NT2/D1 (cell line): ENCODE measurements at regions not wholly inside any gene's neighbourhood (a gene's known extent, or its start where the extent isn't known, plus 50 kb on each side); places are given as distances from the start of the nearest gene placed in this dataset.

Experiments used
- DNase-seq: peaks from one replicate; pipeline ENCODE4 v3.0.0-alpha.2; 2011; ENCODE audit warnings: low read depth, low spot score
- H3K27me3 ChIP-seq: 2 replicates; pipeline ENCODE4 v1.6.0; 2011; ENCODE audit warnings: mild to moderate bottlenecking; ENCODE audit not compliant: insufficient read length, insufficient read depth
- H3K36me3 ChIP-seq: 2 replicates; pipeline ENCODE4 v1.6.1; 2011; ENCODE audit warnings: mild to moderate bottlenecking, low read length, mixed read lengths; ENCODE audit not compliant: insufficient read depth, insufficient read length
- H3K4me1 ChIP-seq: 2 replicates; pipeline ENCODE4 v1.5.1; 2011; ENCODE audit not compliant: insufficient read depth, insufficient read length
- H3K4me3 ChIP-seq: 2 replicates; pipeline ENCODE4 v1.5.1; 2011; ENCODE audit warnings: low read depth; ENCODE audit not compliant: insufficient read length
- H3K9ac ChIP-seq: 2 replicates; pipeline ENCODE4 v1.6.0; 2011; ENCODE audit warnings: low read depth; ENCODE audit not compliant: insufficient read length
- H3K9me3 ChIP-seq: 2 replicates; pipeline ENCODE4 v1.5.1; 2011; ENCODE audit warnings: mild to moderate bottlenecking, low read length; ENCODE audit not compliant: insufficient read depth
- SUZ12 ChIP-seq: IDR thresholded peaks from 2 replicates; pipeline ENCODE4 v1.6.1; 2011; ENCODE audit not compliant: insufficient read length, insufficient read depth; ENCODE audit errors: extremely low read depth
- YY1 ChIP-seq: IDR thresholded peaks from 2 replicates; pipeline ENCODE4 v1.6.1; 2011; ENCODE audit not compliant: insufficient read length, insufficient read depth
- ZNF274 ChIP-seq: IDR thresholded peaks from 2 replicates; pipeline ENCODE4 v1.6.1; 2011; ENCODE audit warnings: mild to moderate bottlenecking, low read depth, low read length

DNA sequence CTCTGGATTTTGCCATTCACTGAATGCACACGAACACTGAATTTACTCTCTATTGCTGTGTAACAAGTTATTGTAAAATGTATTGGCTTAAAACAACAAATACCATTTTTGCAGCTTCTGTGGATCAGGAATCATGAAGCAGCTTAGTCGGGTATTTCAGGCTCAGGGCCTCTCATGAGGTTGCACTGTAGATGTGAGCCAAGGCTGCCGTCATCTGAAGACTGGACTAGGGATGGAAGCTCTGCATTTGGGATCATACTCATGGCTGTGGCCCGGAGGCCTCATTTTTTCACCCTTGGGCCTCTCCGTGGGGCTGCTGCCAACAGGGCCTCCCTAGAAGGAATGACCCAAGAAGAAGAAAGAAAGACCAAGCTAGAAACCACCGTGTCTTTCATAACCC, 492.4 kb upstream of the CDH4 start:
- no peaks in the 10 kb centered on the region for H3K9me3 ChIP-seq
- H3K27me3 ChIP-seq, result no peaks in the 10 kb centered on the region
- TF ChIP-seq SUZ12 (no peak), ZNF274 (no peak), YY1 (no peak)
- H3K4me1 ChIP-seq, result no peaks in the 10 kb centered on the region
- no peaks in the 10 kb centered on the region for H3K36me3 ChIP-seq
- DNase-seq, result no peak
- no peak overlapping the region for H3K9ac ChIP-seq
- H3K4me3 ChIP-seq, result no peak overlapping the region

DNA sequence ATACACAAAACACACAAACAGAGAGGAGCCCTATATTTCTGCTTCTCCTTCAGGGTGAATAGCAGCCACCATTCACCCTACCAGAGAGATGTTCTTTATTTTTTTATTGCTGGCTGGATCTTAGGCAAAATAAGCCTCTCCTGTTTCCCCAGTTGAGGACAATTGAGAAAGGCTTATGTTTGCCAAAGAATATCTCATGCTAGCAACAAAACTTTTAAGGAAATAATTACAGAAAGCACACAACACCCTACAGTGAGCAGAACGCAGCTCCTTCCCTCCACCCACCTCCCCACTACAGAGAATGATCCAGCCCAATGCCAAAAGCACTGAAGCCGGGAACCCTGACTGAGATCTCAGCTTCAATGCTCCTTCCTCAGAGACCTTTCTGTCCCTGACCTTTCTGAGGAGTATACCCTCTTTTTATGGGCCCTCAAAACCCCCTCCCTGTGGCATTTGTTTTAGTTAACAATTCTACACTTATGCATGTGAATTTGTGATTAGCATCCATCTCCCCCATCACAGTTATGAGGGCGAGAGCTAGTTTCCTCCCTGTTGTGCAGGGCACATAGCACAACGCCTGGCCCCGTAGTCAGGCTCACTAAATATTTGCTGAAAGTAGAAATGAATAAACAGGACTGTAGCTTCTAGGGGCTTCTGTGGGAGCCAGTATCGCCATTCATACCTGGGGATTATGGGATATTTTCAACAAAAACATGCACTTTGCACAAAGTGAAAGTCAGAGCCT, 491.6 kb upstream of the CDH4 start:
- H3K27me3 ChIP-seq, result no peaks in the 10 kb centered on the region
- no peak overlapping the region for H3K9ac ChIP-seq
- H3K4me1 ChIP-seq, result no peaks in the 10 kb centered on the region
- no peaks in the 10 kb centered on the region for H3K36me3 ChIP-seq
- H3K9me3 ChIP-seq, result no peaks in the 10 kb centered on the region
- DNase-seq, result no peak
- TF ChIP-seq YY1, result no peak
- TF ChIP-seq SUZ12, result no peak
- TF ChIP-seq ZNF274, result no peak
- H3K4me3 ChIP-seq, result no peak overlapping the region

DNA sequence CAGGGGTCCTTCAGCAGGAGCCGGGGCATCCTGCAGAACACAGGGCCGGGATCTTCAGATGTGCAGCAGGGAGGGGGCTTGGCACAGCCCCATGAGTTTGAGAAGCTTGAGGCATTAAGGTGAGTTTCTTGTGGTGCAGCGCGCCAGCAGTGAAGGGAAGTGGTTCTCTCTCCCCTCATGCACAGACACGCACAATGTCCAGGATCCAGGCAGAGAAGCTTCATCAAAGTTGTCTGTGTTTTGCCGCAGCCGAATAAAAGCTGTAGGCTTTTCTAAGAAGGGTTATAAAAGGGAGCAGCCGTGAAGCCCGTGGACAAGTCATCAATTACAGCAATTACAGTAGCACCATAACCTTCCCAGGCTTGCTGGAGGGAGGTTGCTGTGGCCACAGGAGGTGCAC, 491.0 kb upstream of the CDH4 start:
- Histone ChIP-seq H3K36me3 (no peaks in the 10 kb centered on the region), H3K4me1 (no peaks in the 10 kb centered on the region), H3K4me3 (no peak overlapping the region), H3K9me3 (no peaks in the 10 kb centered on the region), H3K9ac (no peak overlapping the region), H3K27me3 (no peaks in the 10 kb centered on the region)
- TF ChIP-seq ZNF274 (no peak), YY1 (no peak), SUZ12 (no peak)
- DNase-seq, result no peak

DNA sequence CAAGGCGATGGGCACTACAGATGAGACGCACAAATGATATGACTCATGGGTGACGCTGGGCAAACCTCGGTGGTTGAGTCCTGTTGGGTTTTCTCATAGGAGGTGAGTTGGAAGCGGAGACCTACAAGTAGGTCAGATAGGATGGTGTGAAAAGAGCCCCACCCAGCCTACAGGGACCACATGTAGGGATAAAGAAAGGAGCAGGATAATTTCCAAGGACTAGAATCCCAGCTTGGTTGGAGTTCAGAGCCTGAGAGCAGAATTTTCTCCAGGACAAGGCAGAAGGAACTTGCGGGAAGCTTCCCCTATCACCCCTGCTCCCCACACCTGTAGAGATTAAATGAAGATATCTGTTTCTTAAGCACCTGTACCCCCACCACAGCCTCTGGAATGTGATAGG, 489.7 kb upstream of the CDH4 start:
- H3K9ac ChIP-seq, result no peak overlapping the region
- H3K4me1 ChIP-seq, result no peaks in the 10 kb centered on the region
- H3K27me3 ChIP-seq, result peaks cover 2% of the 10 kb centered on the region
- DNase-seq, result no peak
- no peaks in the 10 kb centered on the region for H3K9me3 ChIP-seq
- H3K4me3 ChIP-seq, result no peak overlapping the region
- no peak for TF ChIP-seq YY1
- TF ChIP-seq SUZ12, result no peak
- TF ChIP-seq ZNF274, result no peak
- no peaks in the 10 kb centered on the region for H3K36me3 ChIP-seq

DNA sequence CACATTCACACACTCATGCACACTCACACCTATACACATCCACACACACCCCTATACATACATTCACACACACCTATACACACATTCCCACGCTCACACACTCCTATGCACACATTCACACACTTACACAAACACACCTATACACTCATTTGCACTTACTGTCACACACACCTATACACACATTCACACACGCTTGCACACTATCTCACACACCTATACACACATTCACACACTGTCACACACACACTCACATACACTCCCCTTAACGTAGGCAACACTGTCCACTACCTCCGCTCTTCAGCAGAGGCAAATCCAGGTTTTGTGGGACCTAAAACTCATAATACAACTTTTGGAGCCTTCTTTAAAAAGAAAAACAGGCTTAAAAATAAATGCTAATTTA, 487.7 kb upstream of the CDH4 start:
- TF ChIP-seq YY1 (no peak), ZNF274 (no peak), SUZ12 (no peak)
- H3K9ac ChIP-seq, result no peak overlapping the region
- H3K4me1 ChIP-seq, result no peaks in the 10 kb centered on the region
- H3K9me3 ChIP-seq, result peaks cover 4% of the 10 kb centered on the region; the same call in 1 of the 2 replicates
- no peak overlapping the region for H3K4me3 ChIP-seq
- H3K27me3 ChIP-seq, result peaks cover 4% of the 10 kb centered on the region
- no peak for DNase-seq
- no peaks in the 10 kb centered on the region for H3K36me3 ChIP-seq

DNA sequence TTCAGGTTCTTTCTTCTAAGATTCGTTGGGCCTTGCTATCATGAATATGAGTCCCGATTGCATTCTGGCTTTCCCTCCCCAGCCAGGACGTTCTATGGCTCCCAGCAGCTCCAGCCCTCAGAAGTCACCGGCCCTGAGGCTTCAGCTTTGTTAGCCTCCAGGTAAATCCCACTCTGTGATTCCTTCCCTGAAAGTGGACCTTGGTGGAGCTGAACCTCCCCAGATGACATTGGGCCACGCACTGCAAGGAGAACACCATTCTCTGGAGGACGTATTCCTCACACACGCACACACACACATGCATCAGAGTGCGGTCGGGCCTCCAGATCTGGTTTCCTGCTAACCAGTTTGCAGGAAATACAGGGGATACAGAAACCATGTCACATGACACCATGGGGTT, 487.3 kb upstream of the CDH4 start:
- no peaks in the 10 kb centered on the region for H3K4me1 ChIP-seq
- TF ChIP-seq SUZ12 (no peak), ZNF274 (no peak), YY1 (no peak)
- no peak overlapping the region for H3K4me3 ChIP-seq
- H3K27me3 ChIP-seq, result peaks cover 4% of the 10 kb centered on the region
- H3K9me3 ChIP-seq, result peaks cover 8% of the 10 kb centered on the region; the same call in 1 of the 2 replicates
- no peak for DNase-seq
- H3K9ac ChIP-seq, result no peak overlapping the region
- no peaks in the 10 kb centered on the region for H3K36me3 ChIP-seq

DNA sequence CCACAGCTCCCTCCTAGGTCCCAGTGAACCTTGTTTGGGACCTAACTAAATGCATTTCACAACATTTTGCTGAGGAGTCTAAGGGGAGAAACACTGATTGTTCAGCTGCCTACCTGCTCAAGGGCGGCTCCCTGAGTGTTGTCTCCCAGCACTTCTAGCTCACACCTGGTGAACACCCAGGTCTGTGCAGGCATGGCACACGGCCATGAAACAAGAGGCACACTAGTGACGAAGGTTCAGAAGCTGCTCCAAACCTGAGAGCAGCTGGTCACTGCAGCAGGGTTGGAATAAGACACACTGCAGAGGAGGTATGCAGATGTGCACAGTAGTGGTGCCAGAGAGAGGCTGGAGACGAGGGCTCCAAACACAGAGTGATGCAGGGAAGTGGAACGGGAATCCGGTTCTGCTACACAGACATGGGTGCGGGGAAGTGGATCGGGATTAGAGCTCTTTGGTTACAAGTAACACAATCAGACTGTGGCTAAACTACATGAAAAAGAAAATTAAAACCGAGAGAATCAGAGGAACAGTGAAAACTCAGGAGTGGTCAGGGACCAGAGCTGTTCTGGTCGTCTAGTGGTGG, 486.1 kb upstream of the CDH4 start:
- Histone ChIP-seq H3K27me3 (peaks cover 4% of the 10 kb centered on the region), H3K9ac (no peak overlapping the region), H3K4me1 (no peaks in the 10 kb centered on the region), H3K36me3 (no peaks in the 10 kb centered on the region), H3K4me3 (no peak overlapping the region), H3K9me3 (peaks cover 14% of the 10 kb centered on the region; the same call in 1 of the 2 replicates)
- no peak for DNase-seq
- TF ChIP-seq SUZ12 (no peak), ZNF274 (no peak), YY1 (no peak)

DNA sequence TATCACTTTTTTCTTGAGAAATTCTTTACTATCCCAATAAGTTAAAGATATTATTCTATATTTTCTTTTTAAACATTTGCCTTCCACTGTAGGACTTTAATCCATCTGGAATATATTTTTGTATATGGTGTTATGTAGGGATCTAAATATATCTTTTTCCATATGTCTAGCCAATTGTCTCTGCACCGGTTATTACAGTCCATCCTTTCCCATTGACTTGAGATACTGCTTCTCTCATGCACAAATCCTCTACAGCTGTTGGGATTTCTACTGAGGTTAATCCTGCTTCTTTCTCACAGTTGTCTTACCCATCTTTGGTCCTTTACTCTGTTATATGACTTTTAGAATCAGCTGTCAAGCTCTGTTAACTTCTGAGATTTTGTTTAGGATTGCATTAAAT, 483.8 kb upstream of the CDH4 start:
- Histone ChIP-seq H3K27me3 (peaks cover 4% of the 10 kb centered on the region), H3K4me1 (no peaks in the 10 kb centered on the region), H3K9ac (no peak overlapping the region), H3K9me3 (peaks cover 14% of the 10 kb centered on the region; the same call in 1 of the 2 replicates), H3K36me3 (no peaks in the 10 kb centered on the region), H3K4me3 (no peak overlapping the region)
- no peak for DNase-seq
- TF ChIP-seq SUZ12, result no peak
- TF ChIP-seq ZNF274, result no peak
- no peak for TF ChIP-seq YY1
